ENCODE measurements at regions not wholly inside any gene's neighbourhood (a gene's known extent, or its start where the extent isn't known, plus 50 kb on each side); places are given as distances from the start of the nearest gene placed in this dataset.

- Histone ChIP-seq H3K27me3 (ENCODE audit: control insufficient read depth in 3 of 3, insufficient read depth in 3 of 3, low read length in 2 of 3) (no peaks in the 10 kb centered on the region), H3K27ac (ENCODE audit: low read depth in 1 of 2, low read length in 1 of 2) (no peak overlapping the region), H3K9me3 (ENCODE audit: control insufficient read depth in 4 of 4, insufficient read depth in 3 of 4, low read length in 3 of 4) (no peaks in the 10 kb centered on the region), H3K9ac (ENCODE audit: insufficient read depth in 1 of 2, low read length in 2 of 2) (no peak overlapping the region), H3K4me3 (no peak overlapping the region), H3K4me1 (ENCODE audit: control insufficient read depth in 5 of 5, insufficient read depth in 5 of 5, low read length in 5 of 5) (peaks cover 0 to 4% (median 0%) of the 10 kb centered on the region in 5 donors), H3K36me3 (ENCODE audit: control insufficient read depth in 4 of 4, insufficient read depth in 4 of 4, low read length in 4 of 4) (peaks cover 0 to 3% (median 0%) of the 10 kb centered on the region in 4 donors)
- DNase-seq (no peak), ATAC-seq (ENCODE audit: insufficient read depth, low FRiP score) (no peak)
- WGBS, 2 donors = 87 to 89% methylated on average over 4 of the region's 4 CpGs
- TF ChIP-seq, protein P1, sequence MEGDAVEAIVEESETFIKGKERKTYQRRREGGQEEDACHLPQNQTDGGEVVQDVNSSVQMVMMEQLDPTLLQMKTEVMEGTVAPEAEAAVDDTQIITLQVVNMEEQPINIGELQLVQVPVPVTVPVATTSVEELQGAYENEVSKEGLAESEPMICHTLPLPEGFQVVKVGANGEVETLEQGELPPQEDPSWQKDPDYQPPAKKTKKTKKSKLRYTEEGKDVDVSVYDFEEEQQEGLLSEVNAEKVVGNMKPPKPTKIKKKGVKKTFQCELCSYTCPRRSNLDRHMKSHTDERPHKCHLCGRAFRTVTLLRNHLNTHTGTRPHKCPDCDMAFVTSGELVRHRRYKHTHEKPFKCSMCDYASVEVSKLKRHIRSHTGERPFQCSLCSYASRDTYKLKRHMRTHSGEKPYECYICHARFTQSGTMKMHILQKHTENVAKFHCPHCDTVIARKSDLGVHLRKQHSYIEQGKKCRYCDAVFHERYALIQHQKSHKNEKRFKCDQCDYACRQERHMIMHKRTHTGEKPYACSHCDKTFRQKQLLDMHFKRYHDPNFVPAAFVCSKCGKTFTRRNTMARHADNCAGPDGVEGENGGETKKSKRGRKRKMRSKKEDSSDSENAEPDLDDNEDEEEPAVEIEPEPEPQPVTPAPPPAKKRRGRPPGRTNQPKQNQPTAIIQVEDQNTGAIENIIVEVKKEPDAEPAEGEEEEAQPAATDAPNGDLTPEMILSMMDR (IDR thresholded peaks at IDR 0.05; ENCODE audit: control extremely low read depth, extremely low read depth) = no peak
Measured at GRCh38 chr14:71632440-71632946, 299.7 kb upstream of the RGS6 start.

- no peak for ATAC-seq (ENCODE audit: insufficient read depth, low FRiP score)
- H3K9ac ChIP-seq (ENCODE audit: insufficient read depth in 1 of 2, low read length in 2 of 2) = no peak overlapping the region
- H3K36me3 ChIP-seq (ENCODE audit: control insufficient read depth in 4 of 4, insufficient read depth in 4 of 4, low read length in 4 of 4) = peaks cover 0 to 3% (median 0%) of the 10 kb centered on the region in 4 donors
- peaks cover 0 to 4% (median 0%) of the 10 kb centered on the region in 5 donors for H3K4me1 ChIP-seq (ENCODE audit: control insufficient read depth in 5 of 5, insufficient read depth in 5 of 5, low read length in 5 of 5)
- no peaks in the 10 kb centered on the region for H3K9me3 ChIP-seq (ENCODE audit: control insufficient read depth in 4 of 4, insufficient read depth in 3 of 4, low read length in 3 of 4)
- no peak overlapping the region for H3K27ac ChIP-seq (ENCODE audit: low read depth in 1 of 2, low read length in 1 of 2)
- no peak for DNase-seq
- TF ChIP-seq, protein P1 (IDR thresholded peaks at IDR 0.05; ENCODE audit: control extremely low read depth, extremely low read depth) = no peak
- no peak overlapping the region for H3K4me3 ChIP-seq
- H3K27me3 ChIP-seq (ENCODE audit: control insufficient read depth in 3 of 3, insufficient read depth in 3 of 3, low read length in 2 of 3) = no peaks in the 10 kb centered on the region
Measured at GRCh38 chr14:71636076-71636475, 296.2 kb upstream of the RGS6 start.

- ATAC-seq (ENCODE audit: insufficient read depth, low FRiP score) (no peak), DNase-seq (no peak)
- H3K27ac ChIP-seq (ENCODE audit: low read depth in 1 of 2, low read length in 1 of 2) = no peak overlapping the region
- H3K9me3 ChIP-seq (ENCODE audit: control insufficient read depth in 4 of 4, insufficient read depth in 3 of 4, low read length in 3 of 4) = no peaks in the 10 kb centered on the region
- H3K36me3 ChIP-seq (ENCODE audit: control insufficient read depth in 4 of 4, insufficient read depth in 4 of 4, low read length in 4 of 4) = peaks cover 0 to 3% (median 0%) of the 10 kb centered on the region in 4 donors
- H3K9ac ChIP-seq (ENCODE audit: insufficient read depth in 1 of 2, low read length in 2 of 2) = no peak overlapping the region
- H3K4me3 ChIP-seq = no peak overlapping the region
- H3K27me3 ChIP-seq (ENCODE audit: control insufficient read depth in 3 of 3, insufficient read depth in 3 of 3, low read length in 2 of 3) = no peaks in the 10 kb centered on the region
- WGBS, 2 donors = 90 to 93% methylated on average over 14 of the region's 14 CpGs
- H3K4me1 ChIP-seq (ENCODE audit: control insufficient read depth in 5 of 5, insufficient read depth in 5 of 5, low read length in 5 of 5) = peaks cover 0 to 4% (median 0%) of the 10 kb centered on the region in 5 donors
- TF ChIP-seq, protein P1 (IDR thresholded peaks at IDR 0.05; ENCODE audit: control extremely low read depth, extremely low read depth) = no peak
Measured at GRCh38 chr14:71636820-71637471, 295.3 kb upstream of the RGS6 start.

Data from lung (tissue), 11 donors.